ENCODE measurements at regions not wholly inside any gene's neighbourhood (a gene's known extent, or its start where the extent isn't known, plus 50 kb on each side); places are given as distances from the start of the nearest gene placed in this dataset.

DNA sequence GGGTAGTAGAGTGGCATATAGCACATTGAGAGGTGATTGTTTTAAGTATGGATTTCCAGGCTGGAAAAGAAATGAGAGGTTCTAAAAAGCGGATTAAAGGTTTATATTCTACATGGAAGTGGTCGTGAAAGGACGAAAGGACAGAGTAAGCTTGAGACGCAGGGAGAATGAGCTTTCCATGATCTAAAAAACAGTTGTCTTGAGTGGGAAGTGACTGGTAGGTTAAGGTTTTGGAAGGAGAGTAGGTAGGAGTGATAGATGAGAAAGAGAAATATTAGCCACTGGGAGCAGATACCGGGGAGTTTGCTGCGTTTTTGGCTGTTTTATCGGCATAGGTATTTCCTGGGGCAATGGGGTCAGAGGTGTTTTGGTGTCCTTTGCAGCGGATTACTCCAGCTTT is 750.6 kb upstream of the ADGRB3 start:
- TF ChIP-seq, protein P1, sequence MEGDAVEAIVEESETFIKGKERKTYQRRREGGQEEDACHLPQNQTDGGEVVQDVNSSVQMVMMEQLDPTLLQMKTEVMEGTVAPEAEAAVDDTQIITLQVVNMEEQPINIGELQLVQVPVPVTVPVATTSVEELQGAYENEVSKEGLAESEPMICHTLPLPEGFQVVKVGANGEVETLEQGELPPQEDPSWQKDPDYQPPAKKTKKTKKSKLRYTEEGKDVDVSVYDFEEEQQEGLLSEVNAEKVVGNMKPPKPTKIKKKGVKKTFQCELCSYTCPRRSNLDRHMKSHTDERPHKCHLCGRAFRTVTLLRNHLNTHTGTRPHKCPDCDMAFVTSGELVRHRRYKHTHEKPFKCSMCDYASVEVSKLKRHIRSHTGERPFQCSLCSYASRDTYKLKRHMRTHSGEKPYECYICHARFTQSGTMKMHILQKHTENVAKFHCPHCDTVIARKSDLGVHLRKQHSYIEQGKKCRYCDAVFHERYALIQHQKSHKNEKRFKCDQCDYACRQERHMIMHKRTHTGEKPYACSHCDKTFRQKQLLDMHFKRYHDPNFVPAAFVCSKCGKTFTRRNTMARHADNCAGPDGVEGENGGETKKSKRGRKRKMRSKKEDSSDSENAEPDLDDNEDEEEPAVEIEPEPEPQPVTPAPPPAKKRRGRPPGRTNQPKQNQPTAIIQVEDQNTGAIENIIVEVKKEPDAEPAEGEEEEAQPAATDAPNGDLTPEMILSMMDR (IDR thresholded peaks at IDR 0.05) = no peak
- no peak for TF ChIP-seq POLR2AphosphoS5 (IDR thresholded peaks at IDR 0.05)
